ENCODE measurements at regions not wholly inside any gene's neighbourhood (a gene's known extent, or its start where the extent isn't known, plus 50 kb on each side); places are given as distances from the start of the nearest gene placed in this dataset.

DNA sequence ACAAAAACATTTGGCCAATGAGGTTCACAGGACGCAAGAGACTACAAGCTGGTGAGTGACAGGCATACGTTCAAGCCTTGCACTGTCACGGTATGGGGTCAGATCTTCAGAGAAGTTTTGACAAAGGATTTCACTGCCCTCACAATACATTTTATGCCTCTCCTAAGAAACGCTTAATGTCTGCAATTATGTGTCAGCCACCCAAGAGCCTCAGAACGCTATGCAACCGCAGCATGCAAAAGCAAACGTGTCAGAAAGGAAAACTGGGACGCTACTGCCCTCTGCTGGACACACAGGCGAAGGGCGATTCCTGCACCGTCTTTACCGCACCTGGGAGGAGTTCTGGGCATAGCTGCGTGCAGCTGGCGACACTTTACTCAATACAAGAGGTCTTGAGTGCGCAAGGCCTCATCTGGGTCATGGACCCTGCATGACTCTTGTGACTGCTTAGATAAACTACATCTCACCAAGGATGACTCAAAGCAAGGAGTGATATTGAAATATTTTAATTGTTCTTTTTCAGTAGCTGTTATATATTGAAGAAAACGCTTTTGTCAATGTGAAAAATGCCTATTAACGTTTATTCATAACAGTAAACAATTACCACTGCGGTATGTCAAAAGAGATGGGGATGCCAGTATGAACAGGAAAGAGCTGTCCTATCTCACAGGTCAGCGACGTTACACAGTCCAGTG is 147.6 kb upstream of the FRG1 start:
- TF ChIP-seq, protein P1, sequence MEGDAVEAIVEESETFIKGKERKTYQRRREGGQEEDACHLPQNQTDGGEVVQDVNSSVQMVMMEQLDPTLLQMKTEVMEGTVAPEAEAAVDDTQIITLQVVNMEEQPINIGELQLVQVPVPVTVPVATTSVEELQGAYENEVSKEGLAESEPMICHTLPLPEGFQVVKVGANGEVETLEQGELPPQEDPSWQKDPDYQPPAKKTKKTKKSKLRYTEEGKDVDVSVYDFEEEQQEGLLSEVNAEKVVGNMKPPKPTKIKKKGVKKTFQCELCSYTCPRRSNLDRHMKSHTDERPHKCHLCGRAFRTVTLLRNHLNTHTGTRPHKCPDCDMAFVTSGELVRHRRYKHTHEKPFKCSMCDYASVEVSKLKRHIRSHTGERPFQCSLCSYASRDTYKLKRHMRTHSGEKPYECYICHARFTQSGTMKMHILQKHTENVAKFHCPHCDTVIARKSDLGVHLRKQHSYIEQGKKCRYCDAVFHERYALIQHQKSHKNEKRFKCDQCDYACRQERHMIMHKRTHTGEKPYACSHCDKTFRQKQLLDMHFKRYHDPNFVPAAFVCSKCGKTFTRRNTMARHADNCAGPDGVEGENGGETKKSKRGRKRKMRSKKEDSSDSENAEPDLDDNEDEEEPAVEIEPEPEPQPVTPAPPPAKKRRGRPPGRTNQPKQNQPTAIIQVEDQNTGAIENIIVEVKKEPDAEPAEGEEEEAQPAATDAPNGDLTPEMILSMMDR (conservative IDR thresholded peaks at IDR 0.05 in 1 of 2, IDR thresholded peaks at IDR 0.05 in 1 of 2; ENCODE audit: low read depth in 1 of 2, low read length in 2 of 2), result peak; percentile 93 to 95
- no peak for TF ChIP-seq EZH2 (IDR thresholded peaks at IDR 0.05; ENCODE audit: low read length, missing control alignments)

Data from fibroblast of lung (primary cell).